H9 (cell line): ENCODE measurements at regions not wholly inside any gene's neighbourhood (a gene's known extent, or its start where the extent isn't known, plus 50 kb on each side); places are given as distances from the start of the nearest gene placed in this dataset.

Source experiments
- DNase-seq: peaks from one replicate; pipeline ENCODE4 v3.0.0-alpha.2; 2017
- H2AFZ ChIP-seq: one replicate; pipeline ENCODE4 v1.6.1; 2013; ENCODE audit warnings: mild to moderate bottlenecking, low read length, control low read depth, moderate library complexity
- H2AK5ac ChIP-seq: 2 replicates; pipeline ENCODE4 v1.6.1; 2013; ENCODE audit warnings: low read length, control low read depth, mixed read lengths; ENCODE audit not compliant: insufficient read length
- H2BK120ac ChIP-seq: one replicate; pipeline ENCODE4 v1.6.1; 2013; ENCODE audit warnings: low read depth, mild to moderate bottlenecking, low read length, control low read depth, inconsistent platforms; ENCODE audit not compliant: poor library complexity, severe bottlenecking
- H2BK12ac ChIP-seq: 2 replicates; pipeline ENCODE4 v1.6.1; 2013; ENCODE audit warnings: low read length, control low read depth, mixed read lengths, low read depth; ENCODE audit not compliant: insufficient read length
- H2BK15ac ChIP-seq: 2 replicates; pipeline ENCODE4 v1.6.1; 2013; ENCODE audit warnings: low read depth, low read length, control low read depth
- H2BK20ac ChIP-seq: one replicate; pipeline ENCODE4 v1.6.1; 2013; ENCODE audit warnings: low read depth, mild to moderate bottlenecking, low read length, control low read depth, inconsistent platforms; ENCODE audit not compliant: poor library complexity, severe bottlenecking
- H2BK5ac ChIP-seq: 2 replicates; pipeline ENCODE4 v1.6.1; 2013; ENCODE audit warnings: low read length, control low read depth, mixed read lengths; ENCODE audit not compliant: insufficient read length
- H3K14ac ChIP-seq: 2 replicates; pipeline ENCODE4 v1.6.1; 2013; ENCODE audit warnings: low read length, control low read depth; ENCODE audit not compliant: insufficient read depth
- H3K18ac ChIP-seq: 2 replicates; pipeline ENCODE4 v1.6.1; 2013; ENCODE audit warnings: low read depth, mild to moderate bottlenecking, mixed read lengths, low read length, control low read depth; ENCODE audit not compliant: insufficient read length
- H3K23ac ChIP-seq: 2 replicates; pipeline ENCODE4 v1.6.1; 2013; ENCODE audit warnings: low read length, control low read depth, mixed read lengths, low read depth; ENCODE audit not compliant: insufficient read length
- H3K23me2 ChIP-seq: 2 replicates; pipeline ENCODE4 v1.6.1; 2013; ENCODE audit warnings: low read depth, mild to moderate bottlenecking, mixed read lengths, low read length, control low read depth; ENCODE audit not compliant: insufficient read length, poor library complexity, severe bottlenecking
- H3K27ac ChIP-seq: 2 replicates; pipeline ENCODE4 v1.5.1; 2013; ENCODE audit warnings: low read length, control low read depth, mixed read lengths, low read depth; ENCODE audit not compliant: insufficient read length
- H3K27me3 ChIP-seq: 2 replicates; pipeline ENCODE4 v1.6.1; 2013; ENCODE audit warnings: low read length, control low read depth, inconsistent platforms; ENCODE audit not compliant: insufficient read depth
- H3K4ac ChIP-seq: 2 replicates; pipeline ENCODE4 v1.6.1; 2013; ENCODE audit warnings: low read depth, mild to moderate bottlenecking, control low read depth, inconsistent platforms, low read length, moderate library complexity
- H3K4me1 ChIP-seq: 2 replicates; pipeline ENCODE4 v1.6.1; 2013; ENCODE audit warnings: low read length, control low read depth, inconsistent platforms; ENCODE audit not compliant: insufficient read depth
- H3K4me2 ChIP-seq: 2 replicates; pipeline ENCODE4 v1.6.1; 2013; ENCODE audit warnings: low read length, control low read depth, mixed read lengths; ENCODE audit not compliant: insufficient read length, insufficient read depth
- H3K56ac ChIP-seq: 2 replicates; pipeline ENCODE4 v1.6.1; 2013; ENCODE audit warnings: low read depth, mild to moderate bottlenecking, mixed read lengths, low read length, control low read depth; ENCODE audit not compliant: insufficient read length
- H3K79me1 ChIP-seq: 2 replicates; pipeline ENCODE4 v1.6.1; 2013; ENCODE audit warnings: low read depth, mild to moderate bottlenecking, moderate library complexity, low read length, control low read depth, inconsistent platforms; ENCODE audit not compliant: insufficient read depth, poor library complexity, severe bottlenecking
- H3K79me2 ChIP-seq: 2 replicates; pipeline ENCODE4 v1.6.1; 2013; ENCODE audit warnings: low read length, control low read depth, inconsistent platforms; ENCODE audit not compliant: insufficient read depth
- H3K9ac ChIP-seq: 2 replicates; pipeline ENCODE4 v1.6.1; 2013; ENCODE audit warnings: low read length, control low read depth, mixed read lengths; ENCODE audit not compliant: insufficient read length; ENCODE audit errors: extremely low read depth
- H3K9me3 ChIP-seq: one replicate; pipeline ENCODE4 v1.6.1; 2013; ENCODE audit warnings: low read depth, low read length, inconsistent platforms; ENCODE audit not compliant: control insufficient read depth
- H3T11ph ChIP-seq: one replicate; pipeline ENCODE4 v1.6.1; 2013; ENCODE audit warnings: mild to moderate bottlenecking, low read length, control low read depth, inconsistent platforms
- H4K20me1 ChIP-seq: one replicate; pipeline ENCODE4 v1.6.1; 2013; ENCODE audit not compliant: control insufficient read depth, insufficient read length, insufficient read depth
- H4K5ac ChIP-seq: 2 replicates; pipeline ENCODE4 v1.6.1; 2013; ENCODE audit warnings: low read depth, mild to moderate bottlenecking, mixed read lengths, low read length, control low read depth; ENCODE audit not compliant: insufficient read length
- H4K8ac ChIP-seq: replicated peaks from 2 replicates; pipeline ENCODE4 v1.6.1; 2013; ENCODE audit warnings: low read length, control low read depth, mixed read lengths, low read depth; ENCODE audit not compliant: insufficient read length
- H4K91ac ChIP-seq: 2 replicates; pipeline ENCODE4 v1.6.1; 2013; ENCODE audit warnings: low read depth, mild to moderate bottlenecking, moderate library complexity, mixed read lengths, low read length, control low read depth; ENCODE audit not compliant: insufficient read length
- H3K27ac Mint-ChIP-seq, 3 experiments: 2 replicates in 2 of 3; 3 replicates in 1 of 3; pipeline ENCODE4 v1.8.0; 2020 to 2021; ENCODE audit warnings: mixed read lengths in 3 of 3, mild to moderate bottlenecking in 1 of 3, moderate library complexity in 1 of 3
- H3K27me3 Mint-ChIP-seq: 2 replicates; pipeline ENCODE4 v1.8.0; 2021; ENCODE audit warnings: low read depth, mild to moderate bottlenecking, moderate library complexity, mixed read lengths
- H3K36me3 Mint-ChIP-seq, 3 experiments: 2 replicates in 2 of 3; 3 replicates in 1 of 3; pipeline ENCODE4 v1.8.0; 2020 to 2021; ENCODE audit warnings: low read depth in 3 of 3, mixed read lengths in 3 of 3; ENCODE audit not compliant: insufficient read depth in 1 of 3
- H3K4me1 Mint-ChIP-seq, 2 experiments: 2 replicates each; pipeline ENCODE4 v1.8.0; 2020; ENCODE audit warnings: mixed read lengths in 2 of 2
- H3K4me3 Mint-ChIP-seq, 2 experiments: 2 replicates in 1 of 2; 3 replicates in 1 of 2; pipeline ENCODE4 v1.8.0; 2020 to 2021; ENCODE audit warnings: mild to moderate bottlenecking in 2 of 2, mixed read lengths in 2 of 2, moderate library complexity in 1 of 2
- H3K9me3 Mint-ChIP-seq, 2 experiments: 2 replicates in 1 of 2; 3 replicates in 1 of 2; pipeline ENCODE4 v1.8.0; 2020; ENCODE audit warnings: mild to moderate bottlenecking in 2 of 2, mixed read lengths in 2 of 2, moderate library complexity in 1 of 2
- WGBS: extraction: QIAGEN DNeasy Blood & Tissue Kit; methylation state at CpG from one replicate; pipeline ENCODE4 v1.1.7; 2013; ENCODE audit warnings: missing lambda C conversion rate, low lambda C conversion rate, mixed read lengths; ENCODE audit not compliant: insufficient read length; ENCODE audit errors: extremely low coverage; 5-methylcytosine and 5-hydroxymethylcytosine counted together
- TF ChIP-seq, protein P1 (sequence below): fragments of 200-600 bp; sonication (generic); conservative IDR thresholded peaks from 3 replicates; pipeline ENCODE4 v1.8.0; 2021; ENCODE audit warnings: antibody characterized with exemption, mild to moderate bottlenecking

DNA sequence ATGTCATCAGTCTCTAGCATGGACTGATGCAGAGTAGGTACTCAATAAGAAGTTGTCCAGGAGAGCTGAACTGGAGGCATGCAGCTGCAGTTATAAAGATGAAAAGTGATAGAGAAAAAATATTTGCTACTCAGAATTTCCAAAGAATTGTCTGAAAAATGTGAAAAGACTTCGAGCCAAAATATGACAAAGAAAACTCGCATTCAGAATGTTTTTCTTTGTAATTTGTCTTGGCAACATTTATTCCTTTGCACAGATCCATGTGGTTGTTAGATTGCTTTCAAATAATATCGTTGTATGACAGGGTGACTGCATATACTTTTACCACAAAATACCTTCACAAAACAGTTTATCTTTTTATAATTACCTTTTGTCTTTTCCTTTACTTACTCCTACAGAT, 128.0 kb upstream of the SLC4A4 start:
- DNase-seq = no peak
- Histone ChIP-seq H3K9me3 (no peaks in the 10 kb centered on the region), H3K27me3 (no peaks in the 10 kb centered on the region), H3K14ac (no peak overlapping the region), H2BK120ac (no peak overlapping the region), H4K8ac (no peak overlapping the region), H3K23ac (no peak overlapping the region), H3K4me1 (no peaks in the 10 kb centered on the region), H3K9ac (no peak overlapping the region), H3K27ac (no peak overlapping the region), H3T11ph (no peak overlapping the region), H2BK12ac (no peak overlapping the region), H2AK5ac (no peak overlapping the region), H4K91ac (no peak overlapping the region), H3K56ac (no peak overlapping the region), H3K79me2 (no peaks in the 10 kb centered on the region), H3K4me2 (no peak overlapping the region), H2BK20ac (no peak overlapping the region), H3K23me2 (no peaks in the 10 kb centered on the region), H2BK5ac (no peak overlapping the region), H4K5ac (no peak overlapping the region), H2BK15ac (no peak overlapping the region), H4K20me1 (no peaks in the 10 kb centered on the region), H3K4ac (no peak overlapping the region), H3K79me1 (no peaks in the 10 kb centered on the region), H3K18ac (no peak overlapping the region), H2AFZ (no peak overlapping the region)
- H3K36me3 Mint-ChIP-seq = no peaks in the 10 kb centered on the region
- H3K4me3 Mint-ChIP-seq = no peak overlapping the region
- no peak overlapping the region for H3K27ac Mint-ChIP-seq
- H3K9me3 Mint-ChIP-seq = no peaks in the 10 kb centered on the region
- H3K4me1 Mint-ChIP-seq = no peaks in the 10 kb centered on the region
- no CpG with 5 or more reads among the region's 3 CpGs for WGBS
- no peaks in the 10 kb centered on the region for H3K27me3 Mint-ChIP-seq
- TF ChIP-seq, protein P1, sequence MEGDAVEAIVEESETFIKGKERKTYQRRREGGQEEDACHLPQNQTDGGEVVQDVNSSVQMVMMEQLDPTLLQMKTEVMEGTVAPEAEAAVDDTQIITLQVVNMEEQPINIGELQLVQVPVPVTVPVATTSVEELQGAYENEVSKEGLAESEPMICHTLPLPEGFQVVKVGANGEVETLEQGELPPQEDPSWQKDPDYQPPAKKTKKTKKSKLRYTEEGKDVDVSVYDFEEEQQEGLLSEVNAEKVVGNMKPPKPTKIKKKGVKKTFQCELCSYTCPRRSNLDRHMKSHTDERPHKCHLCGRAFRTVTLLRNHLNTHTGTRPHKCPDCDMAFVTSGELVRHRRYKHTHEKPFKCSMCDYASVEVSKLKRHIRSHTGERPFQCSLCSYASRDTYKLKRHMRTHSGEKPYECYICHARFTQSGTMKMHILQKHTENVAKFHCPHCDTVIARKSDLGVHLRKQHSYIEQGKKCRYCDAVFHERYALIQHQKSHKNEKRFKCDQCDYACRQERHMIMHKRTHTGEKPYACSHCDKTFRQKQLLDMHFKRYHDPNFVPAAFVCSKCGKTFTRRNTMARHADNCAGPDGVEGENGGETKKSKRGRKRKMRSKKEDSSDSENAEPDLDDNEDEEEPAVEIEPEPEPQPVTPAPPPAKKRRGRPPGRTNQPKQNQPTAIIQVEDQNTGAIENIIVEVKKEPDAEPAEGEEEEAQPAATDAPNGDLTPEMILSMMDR = no peak
